ENCODE measurements at regions not wholly inside any gene's neighbourhood (a gene's known extent, or its start where the extent isn't known, plus 50 kb on each side); places are given as distances from the start of the nearest gene placed in this dataset.
A peak's percentile ranks its signal among the peaks of the same experiment; 100 is the strongest.

- DNase-seq (ENCODE audit: low read depth in 2 of 2), result no peak
Observed at GRCh38 chr16:52235186-52235585, 311.8 kb downstream of the TOX3 start.

GRCh38 chr16:52234626-52235025 is 312.3 kb downstream of the TOX3 start:
- no peak for DNase-seq (ENCODE audit: low read depth in 2 of 2)

- DNase-seq (ENCODE audit: low read depth in 2 of 2), result no peak
Observed at GRCh38 chr16:52229471-52229870, 317.5 kb downstream of the TOX3 start.

GRCh38 chr16:52227851-52228250 is 319.1 kb downstream of the TOX3 start:
- DNase-seq (ENCODE audit: low read depth in 2 of 2), result no peak

GRCh38 chr16:52212841-52213240 is 334.1 kb downstream of the TOX3 start:
- no peak for DNase-seq (ENCODE audit: low read depth in 2 of 2)

- DNase-seq (ENCODE audit: low read depth in 2 of 2), result no peak
Observed at GRCh38 chr16:52209227-52209626, 337.7 kb downstream of the TOX3 start.

- DNase-seq (ENCODE audit: low read depth in 2 of 2), result no peak
Observed at GRCh38 chr16:52203096-52203495, 343.8 kb downstream of the TOX3 start.

- no peak for DNase-seq (ENCODE audit: low read depth in 2 of 2)
Observed at GRCh38 chr16:52193441-52193840, 353.5 kb downstream of the TOX3 start.

- peak; percentile 3 to 6 for DNase-seq (ENCODE audit: low read depth in 2 of 2)
Observed at GRCh38 chr16:52191531-52192134, 355.3 kb downstream of the TOX3 start.

- DNase-seq (ENCODE audit: low read depth in 2 of 2), result no peak
Observed at GRCh38 chr16:52184336-52184735, 362.6 kb downstream of the TOX3 start.

GRCh38 chr16:52182840-52183239 is 364.1 kb downstream of the TOX3 start:
- no peak for DNase-seq (ENCODE audit: low read depth in 2 of 2)

GRCh38 chr16:52174168-52174567 is 372.8 kb downstream of the TOX3 start:
- DNase-seq (ENCODE audit: low read depth in 2 of 2), result no peak

GRCh38 chr16:52171481-52171880 is 375.5 kb downstream of the TOX3 start:
- no peak for DNase-seq (ENCODE audit: low read depth in 2 of 2)

- no peak for DNase-seq (ENCODE audit: low read depth in 2 of 2)
Observed at GRCh38 chr16:52167328-52167727, 379.6 kb downstream of the TOX3 start.

GRCh38 chr16:52165961-52166360 is 381.0 kb downstream of the TOX3 start:
- no peak for DNase-seq (ENCODE audit: low read depth in 2 of 2)

GRCh38 chr16:52149003-52149402 is 397.9 kb downstream of the TOX3 start:
- no peak for DNase-seq (ENCODE audit: low read depth in 2 of 2)

GRCh38 chr16:52141871-52142270 is 405.1 kb downstream of the TOX3 start:
- DNase-seq (ENCODE audit: low read depth in 2 of 2), result no peak

- no peak for DNase-seq (ENCODE audit: low read depth in 2 of 2)
Observed at GRCh38 chr16:52128361-52128760, 418.6 kb downstream of the TOX3 start.

- DNase-seq (ENCODE audit: low read depth in 2 of 2), result no peak
Observed at GRCh38 chr16:52123842-52124241, 423.1 kb downstream of the TOX3 start.

GRCh38 chr16:52123061-52123839 is 423.7 kb downstream of the TOX3 start:
- DNase-seq (ENCODE audit: low read depth in 2 of 2), result no peak

- no peak for DNase-seq (ENCODE audit: low read depth in 2 of 2)
Observed at GRCh38 chr16:52117171-52117570, 429.8 kb downstream of the TOX3 start.

- DNase-seq (ENCODE audit: low read depth in 2 of 2), result no peak
Observed at GRCh38 chr16:52114379-52114778, 432.6 kb downstream of the TOX3 start.

GRCh38 chr16:52113533-52114183 is 433.3 kb downstream of the TOX3 start:
- no peak for DNase-seq (ENCODE audit: low read depth in 2 of 2)

All from activated CD8-positive, alpha-beta memory T cell treated with anti-CD3 and anti-CD28 coated beads for 4 hours (primary cell).